Karpas-422 (cell line): ENCODE measurements at regions not wholly inside any gene's neighbourhood (a gene's known extent, or its start where the extent isn't known, plus 50 kb on each side); places are given as distances from the start of the nearest gene placed in this dataset.

Source experiments
- DNase-seq: peaks from one replicate; pipeline ENCODE4 v3.0.0-alpha.2; 2015
- H2AFZ ChIP-seq: fragments of 200-600 bp; sonication (generic); 2 replicates; pipeline ENCODE4 v1.6.1; 2014; ENCODE audit warnings: antibody characterized with exemption, low read length, mixed read lengths
- H3K27ac ChIP-seq: fragments of 200-600 bp; sonication (generic); 2 replicates; pipeline ENCODE4 v1.5.1; 2014; ENCODE audit warnings: mild to moderate bottlenecking, low read length, moderate library complexity
- H3K27me3 ChIP-seq: fragments of 200-600 bp; sonication (generic); 2 replicates; pipeline ENCODE4 v1.6.1; 2014; ENCODE audit warnings: low read length, mixed read lengths
- H3K36me3 ChIP-seq: fragments of 200-600 bp; sonication (generic); 2 replicates; pipeline ENCODE4 v1.6.1; 2014; ENCODE audit warnings: low read length, mixed read lengths; ENCODE audit not compliant: insufficient read depth
- H3K4me1 ChIP-seq: fragments of 200-600 bp; sonication (generic); 2 replicates; pipeline ENCODE4 v1.6.1; 2014; ENCODE audit warnings: mild to moderate bottlenecking, low read length, mixed read lengths
- H3K4me2 ChIP-seq: fragments of 200-600 bp; sonication (generic); 2 replicates; pipeline ENCODE4 v1.6.1; 2014; ENCODE audit warnings: low read length, low read depth, mild to moderate bottlenecking; ENCODE audit not compliant: poor library complexity, severe bottlenecking
- H3K4me3 ChIP-seq: fragments of 200-600 bp; sonication (generic); 2 replicates; pipeline ENCODE4 v1.5.1; 2014; ENCODE audit warnings: mild to moderate bottlenecking, antibody characterized with exemption, low read length, mixed read lengths
- H3K79me2 ChIP-seq: fragments of 200-600 bp; sonication (generic); 2 replicates; pipeline ENCODE4 v1.6.1; 2014; ENCODE audit warnings: mild to moderate bottlenecking, low read length, mixed read lengths
- H3K9ac ChIP-seq: fragments of 200-600 bp; sonication (generic); 2 replicates; pipeline ENCODE4 v1.6.0; 2014; ENCODE audit warnings: low read length
- H3K9me2 ChIP-seq: fragments of 200-600 bp; sonication (generic), shearing (Covaris generic); replicated peaks from 2 replicates; pipeline ENCODE4 v1.6.0; 2014; ENCODE audit warnings: mild to moderate bottlenecking, low read length, moderate library complexity; ENCODE audit not compliant: insufficient read depth
- H3K9me3 ChIP-seq: fragments of 300-700, 200-600 bp; sonication (generic); 2 replicates; pipeline ENCODE4 v1.6.1; 2014; ENCODE audit warnings: low read length, mixed read lengths
- H4K20me1 ChIP-seq: fragments of 200-600 bp; sonication (generic); 2 replicates; pipeline ENCODE4 v1.6.1; 2014; ENCODE audit warnings: mild to moderate bottlenecking, antibody characterized with exemption, low read length, low read depth; ENCODE audit not compliant: insufficient read depth

DNA sequence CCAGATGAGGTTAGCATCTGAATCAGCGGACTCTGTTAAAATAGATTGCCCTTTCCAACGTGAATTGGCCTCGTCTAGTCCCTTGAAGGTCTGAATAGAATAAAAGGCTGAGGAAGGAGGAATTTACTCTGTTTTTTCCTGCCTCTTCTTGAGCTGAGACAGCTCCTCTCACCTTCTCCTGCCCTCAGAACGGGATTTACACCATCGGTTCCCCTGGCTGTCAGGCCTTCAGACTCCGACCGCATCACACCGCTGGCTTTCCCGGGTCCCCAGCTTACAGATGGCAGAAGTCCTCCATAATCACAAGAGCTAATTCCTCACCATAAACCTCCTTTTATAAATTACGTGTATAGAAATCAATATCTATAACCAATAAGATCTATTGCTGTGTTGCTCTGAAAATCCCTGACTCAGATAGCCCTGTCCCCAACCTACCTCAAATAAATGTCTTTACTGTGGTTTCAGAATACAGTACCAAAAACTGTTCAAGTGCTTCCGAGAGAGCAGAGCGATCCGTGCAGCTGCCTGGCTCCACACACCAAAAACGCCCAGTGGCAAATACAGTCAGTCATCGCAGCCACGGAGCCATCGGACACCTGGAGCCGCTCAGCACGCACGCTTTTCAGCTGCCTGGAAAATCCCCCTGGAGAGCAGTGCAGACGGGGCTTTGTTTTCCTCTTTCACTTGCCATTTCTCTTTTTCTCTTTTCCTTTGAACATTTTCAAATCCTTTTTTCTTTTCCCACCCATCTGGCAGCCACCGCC, 196.9 kb downstream of the NRP2 start:
- no peak overlapping the region for H3K9ac ChIP-seq
- H3K27me3 ChIP-seq, result no peaks in the 10 kb centered on the region
- H3K4me3 ChIP-seq, result no peak overlapping the region
- H3K36me3 ChIP-seq, result no peaks in the 10 kb centered on the region
- DNase-seq, result no peak
- H3K4me2 ChIP-seq, result no peak overlapping the region
- no peaks in the 10 kb centered on the region for H3K9me3 ChIP-seq
- no peak overlapping the region for H2AFZ ChIP-seq
- no peaks in the 10 kb centered on the region for H4K20me1 ChIP-seq
- H3K79me2 ChIP-seq, result no peaks in the 10 kb centered on the region
- no peak overlapping the region for H3K27ac ChIP-seq
- H3K4me1 ChIP-seq, result no peaks in the 10 kb centered on the region
- no peaks in the 10 kb centered on the region for H3K9me2 ChIP-seq

DNA sequence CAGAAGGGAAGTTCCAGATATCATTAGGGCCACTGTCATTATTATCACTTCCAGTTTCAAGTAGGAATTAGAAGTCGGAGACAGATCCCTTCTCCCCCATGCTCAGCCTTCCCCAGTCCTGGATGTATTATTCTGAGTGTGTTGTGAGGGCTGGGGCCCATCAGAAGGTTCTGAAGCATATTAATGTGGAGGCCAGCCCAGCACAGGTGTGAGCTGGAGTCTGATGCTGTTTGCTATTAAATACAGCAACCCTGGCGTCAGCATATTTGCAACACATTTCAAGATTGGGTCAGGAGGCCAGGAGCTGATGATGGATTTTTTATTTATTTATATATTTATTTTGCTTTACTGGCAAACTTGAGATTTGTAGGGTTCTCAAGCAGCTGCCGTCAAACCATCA, 195.2 kb downstream of the NRP2 start:
- H3K9me3 ChIP-seq, result no peaks in the 10 kb centered on the region
- H3K79me2 ChIP-seq, result no peaks in the 10 kb centered on the region
- no peak overlapping the region for H3K4me2 ChIP-seq
- H3K27ac ChIP-seq, result no peak overlapping the region
- no peak overlapping the region for H3K4me3 ChIP-seq
- no peaks in the 10 kb centered on the region for H3K27me3 ChIP-seq
- H2AFZ ChIP-seq, result no peak overlapping the region
- H3K4me1 ChIP-seq, result no peaks in the 10 kb centered on the region
- H3K36me3 ChIP-seq, result no peaks in the 10 kb centered on the region
- no peaks in the 10 kb centered on the region for H3K9me2 ChIP-seq
- H4K20me1 ChIP-seq, result no peaks in the 10 kb centered on the region
- no peak for DNase-seq
- no peak overlapping the region for H3K9ac ChIP-seq

DNA sequence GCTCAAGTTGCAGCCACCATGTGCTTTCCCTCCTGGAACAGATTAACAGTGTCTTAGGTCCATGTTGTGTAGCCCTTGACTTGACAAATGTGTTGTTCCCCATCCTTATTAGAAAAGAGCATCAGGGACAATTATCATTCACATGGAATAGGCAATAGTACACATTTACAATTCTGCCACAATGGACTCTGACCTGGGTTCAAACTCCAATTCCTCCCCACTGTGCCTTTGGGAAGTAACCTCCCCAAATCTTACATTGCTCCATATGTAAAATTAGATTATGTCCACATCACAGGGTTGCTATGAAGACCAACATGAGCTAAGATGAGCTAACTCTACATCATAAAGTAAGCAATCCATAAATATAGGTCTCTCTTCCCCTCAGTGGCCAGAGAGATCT, 193.8 kb downstream of the NRP2 start:
- Histone ChIP-seq H3K4me1 (no peaks in the 10 kb centered on the region), H3K27me3 (no peaks in the 10 kb centered on the region), H3K79me2 (no peaks in the 10 kb centered on the region), H4K20me1 (no peaks in the 10 kb centered on the region), H3K36me3 (no peaks in the 10 kb centered on the region), H3K4me2 (no peak overlapping the region), H3K27ac (no peak overlapping the region), H3K9ac (no peak overlapping the region), H3K4me3 (no peak overlapping the region), H3K9me2 (no peaks in the 10 kb centered on the region), H2AFZ (no peak overlapping the region), H3K9me3 (no peaks in the 10 kb centered on the region)
- DNase-seq, result no peak

DNA sequence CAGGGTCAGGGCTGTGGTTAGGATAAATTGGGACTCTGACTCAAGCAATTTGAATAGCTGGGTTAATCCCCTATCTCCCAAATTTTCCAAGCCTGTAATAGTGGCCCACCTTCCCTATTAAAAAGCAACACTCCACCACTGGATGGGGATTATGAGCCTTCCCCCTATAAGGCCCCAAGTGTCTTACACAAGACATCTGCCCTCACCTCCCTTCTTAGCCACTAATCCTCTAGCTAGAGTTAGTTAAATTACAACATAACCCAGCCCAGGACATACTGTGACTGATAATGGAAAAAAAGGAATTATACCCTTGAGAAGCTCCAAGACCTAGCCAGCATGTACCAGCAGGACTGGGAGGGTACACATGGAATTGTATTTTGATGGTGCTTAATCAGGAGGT, 190.4 kb downstream of the NRP2 start:
- Histone ChIP-seq H3K9me2 (no peaks in the 10 kb centered on the region), H3K4me2 (no peak overlapping the region), H4K20me1 (no peaks in the 10 kb centered on the region), H3K4me1 (no peaks in the 10 kb centered on the region), H3K9me3 (no peaks in the 10 kb centered on the region), H3K27me3 (no peaks in the 10 kb centered on the region), H3K79me2 (no peaks in the 10 kb centered on the region), H3K27ac (no peak overlapping the region), H2AFZ (no peak overlapping the region), H3K36me3 (no peaks in the 10 kb centered on the region), H3K9ac (no peak overlapping the region), H3K4me3 (no peak overlapping the region)
- DNase-seq, result no peak

DNA sequence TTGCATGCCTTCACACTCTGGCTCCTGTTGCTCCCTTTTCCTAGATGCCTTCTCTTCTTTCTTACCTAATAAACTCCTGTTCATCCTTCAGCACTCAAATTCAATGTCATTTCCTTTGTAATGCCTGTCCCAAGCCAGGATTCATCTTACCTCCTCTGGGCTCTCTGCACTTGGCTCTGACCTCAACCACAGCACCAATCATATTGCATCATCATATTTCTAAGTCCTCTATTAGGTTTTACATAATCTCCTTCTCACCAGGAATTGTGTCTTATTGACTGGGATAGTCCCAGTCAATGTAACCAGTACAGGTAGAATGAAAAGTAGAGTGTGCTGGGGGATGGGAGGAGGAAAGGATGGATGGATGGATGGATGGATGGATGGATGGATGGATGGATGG, 187.1 kb downstream of the NRP2 start:
- no peak for DNase-seq

DNA sequence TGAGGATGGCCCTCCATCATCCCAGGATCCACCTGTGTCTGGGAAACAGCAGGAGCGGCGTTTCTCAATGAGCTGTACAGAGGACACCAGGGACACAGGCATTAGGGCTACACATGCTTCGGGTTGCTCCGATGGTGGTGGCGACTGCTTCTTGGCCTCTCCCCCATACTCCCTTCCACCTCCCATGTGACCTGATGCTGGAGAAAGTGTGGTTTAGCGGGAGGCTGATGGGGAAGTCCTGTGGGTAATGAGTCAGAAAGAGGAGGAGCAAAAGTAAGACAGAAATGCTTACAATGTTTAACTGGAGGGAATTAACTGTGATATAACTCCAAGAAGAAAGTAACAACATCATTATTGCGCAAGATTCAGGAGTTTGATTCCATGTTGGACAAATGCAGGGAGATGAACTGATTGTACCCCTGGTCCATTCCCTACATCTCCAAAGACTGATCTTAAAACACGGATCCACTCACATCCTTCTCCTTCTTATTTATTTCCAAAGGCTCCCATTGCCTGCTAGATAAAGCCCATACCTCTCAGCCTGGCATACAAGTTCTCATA, 186.6 kb downstream of the NRP2 start:
- no peaks in the 10 kb centered on the region for H3K9me3 ChIP-seq
- no peak overlapping the region for H3K4me2 ChIP-seq
- H3K36me3 ChIP-seq, result no peaks in the 10 kb centered on the region
- H3K9ac ChIP-seq, result no peak overlapping the region
- no peak overlapping the region for H3K27ac ChIP-seq
- no peaks in the 10 kb centered on the region for H3K27me3 ChIP-seq
- no peak overlapping the region for H3K4me3 ChIP-seq
- DNase-seq, result no peak
- H3K4me1 ChIP-seq, result no peaks in the 10 kb centered on the region
- H4K20me1 ChIP-seq, result no peaks in the 10 kb centered on the region
- no peaks in the 10 kb centered on the region for H3K79me2 ChIP-seq
- no peak overlapping the region for H2AFZ ChIP-seq
- H3K9me2 ChIP-seq, result no peaks in the 10 kb centered on the region

More for the DNA sequence above, 187.1 kb downstream of the NRP2 start:
- Histone ChIP-seq H3K9ac (no peak overlapping the region), H3K9me3 (no peaks in the 10 kb centered on the region), H3K4me2 (no peak overlapping the region), H3K4me1 (no peaks in the 10 kb centered on the region), H3K79me2 (no peaks in the 10 kb centered on the region), H3K27ac (no peak overlapping the region), H4K20me1 (no peaks in the 10 kb centered on the region), H3K36me3 (no peaks in the 10 kb centered on the region), H2AFZ (no peak overlapping the region), H3K27me3 (no peaks in the 10 kb centered on the region), H3K9me2 (no peaks in the 10 kb centered on the region), H3K4me3 (no peak overlapping the region)

DNA sequence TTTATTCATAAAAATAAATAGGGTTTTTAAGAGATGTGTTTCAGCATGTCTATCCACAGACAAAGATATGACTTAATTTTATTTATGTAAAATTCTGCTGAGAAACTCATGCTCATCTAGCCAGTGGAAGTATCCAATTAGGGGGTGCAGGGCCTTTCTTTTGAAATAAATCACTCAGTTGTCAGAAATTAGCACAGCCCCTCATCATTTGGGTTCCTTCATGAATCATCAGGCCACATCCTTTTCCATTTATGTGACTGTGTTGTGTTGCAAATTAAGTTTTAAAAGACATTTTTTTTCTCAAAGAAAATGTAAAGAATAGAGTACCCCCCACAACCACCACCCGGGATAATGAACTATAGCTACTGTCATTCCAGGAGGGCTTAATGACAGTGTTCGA, 185.8 kb downstream of the NRP2 start:
- H3K4me2 ChIP-seq, result no peak overlapping the region
- no peak overlapping the region for H3K4me3 ChIP-seq
- H3K4me1 ChIP-seq, result no peaks in the 10 kb centered on the region
- H4K20me1 ChIP-seq, result no peaks in the 10 kb centered on the region
- no peaks in the 10 kb centered on the region for H3K79me2 ChIP-seq
- H3K9me3 ChIP-seq, result no peaks in the 10 kb centered on the region
- no peaks in the 10 kb centered on the region for H3K9me2 ChIP-seq
- H3K27ac ChIP-seq, result no peak overlapping the region
- no peak overlapping the region for H3K9ac ChIP-seq
- DNase-seq, result no peak
- no peak overlapping the region for H2AFZ ChIP-seq
- H3K27me3 ChIP-seq, result no peaks in the 10 kb centered on the region
- no peaks in the 10 kb centered on the region for H3K36me3 ChIP-seq

DNA sequence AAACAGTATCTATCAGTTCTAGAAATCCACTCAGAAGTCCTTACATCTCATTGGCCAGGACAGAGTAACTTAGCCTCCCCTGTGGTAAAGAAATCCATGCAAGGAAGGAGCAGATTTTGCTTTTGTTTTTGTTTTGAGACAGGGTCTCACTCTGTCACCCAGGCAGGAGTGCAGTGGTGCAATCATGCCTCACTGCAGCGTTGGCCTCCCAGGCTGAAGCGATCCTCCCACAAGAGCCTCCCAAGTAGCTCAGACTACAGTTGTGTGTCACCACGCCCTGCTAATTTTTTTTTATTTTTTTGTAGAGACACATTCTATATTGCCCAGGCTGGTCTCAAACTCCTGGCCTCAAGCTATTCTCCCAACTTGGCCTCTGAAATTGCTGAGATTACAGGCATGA, 185.1 kb downstream of the NRP2 start:
- no peaks in the 10 kb centered on the region for H3K36me3 ChIP-seq
- no peak for DNase-seq
- no peak overlapping the region for H3K4me2 ChIP-seq
- H3K9ac ChIP-seq, result no peak overlapping the region
- H3K79me2 ChIP-seq, result no peaks in the 10 kb centered on the region
- H2AFZ ChIP-seq, result no peak overlapping the region
- H3K9me3 ChIP-seq, result no peaks in the 10 kb centered on the region
- H3K9me2 ChIP-seq, result no peaks in the 10 kb centered on the region
- no peaks in the 10 kb centered on the region for H3K27me3 ChIP-seq
- no peak overlapping the region for H3K4me3 ChIP-seq
- no peaks in the 10 kb centered on the region for H3K4me1 ChIP-seq
- H3K27ac ChIP-seq, result no peak overlapping the region
- no peaks in the 10 kb centered on the region for H4K20me1 ChIP-seq
